CD14-positive monocyte (primary cell): ENCODE measurements at regions not wholly inside any gene's neighbourhood (a gene's known extent, or its start where the extent isn't known, plus 50 kb on each side); places are given as distances from the start of the nearest gene placed in this dataset.

Source experiments
- DNase-seq, 3 donors: peaks; one replicate each; pipeline ENCODE4 v3.0.0-alpha.2; 2011 to 2022
- H2AFZ ChIP-seq: 2 replicates; pipeline ENCODE4 v1.6.0; 2012; ENCODE audit warnings: mild to moderate bottlenecking, low read depth, low read length, inconsistent platforms; ENCODE audit not compliant: insufficient read depth, poor library complexity, severe bottlenecking
- H3K27ac ChIP-seq, 2 donors: 1 replicate in 1 of 2; 2 replicates in 1 of 2; pipeline ENCODE4 v1.5.1; 2012 to 2013; ENCODE audit warnings: low read length in 2 of 2, control low read depth in 1 of 2, inconsistent platforms in 1 of 2, low read depth in 1 of 2, mild to moderate bottlenecking in 1 of 2
- H3K27me3 ChIP-seq, 2 donors: one replicate each; pipeline versions ENCODE4 v1.6.0 to v1.6.1; 2011 to 2013; ENCODE audit warnings: low read length in 2 of 2; ENCODE audit not compliant: control insufficient read depth in 2 of 2, insufficient read depth in 2 of 2
- H3K36me3 ChIP-seq, 2 donors: replicated peaks in 1 of 2; 1 replicate in 1 of 2; 2 replicates in 1 of 2; pipeline versions ENCODE4 v1.5.1 to v1.6.1; 2012 to 2013; ENCODE audit warnings: low read length in 2 of 2, control low read depth in 1 of 2, inconsistent platforms in 1 of 2, mild to moderate bottlenecking in 1 of 2; ENCODE audit not compliant: insufficient read depth in 2 of 2, control insufficient read depth in 1 of 2
- H3K4me1 ChIP-seq, 2 donors: 1 replicate in 1 of 2; 2 replicates in 1 of 2; pipeline versions ENCODE4 v1.5.1 to v1.6.1; 2012 to 2013; ENCODE audit warnings: low read length in 2 of 2, control low read depth in 1 of 2, inconsistent platforms in 1 of 2, mild to moderate bottlenecking in 1 of 2, moderate library complexity in 1 of 2; ENCODE audit not compliant: insufficient read depth in 2 of 2, control insufficient read depth in 1 of 2
- H3K4me2 ChIP-seq: replicated peaks from 2 replicates; pipeline ENCODE3; 2012; ENCODE audit warnings: low read length, moderate library complexity, mild to moderate bottlenecking; ENCODE audit not compliant: poor library complexity, severe bottlenecking; ENCODE audit errors: extremely low read depth
- H3K4me3 ChIP-seq, 3 experiments: fragments of 200-600 bp in 1 of 3; sonication (generic) in 1 of 3; replicated peaks in 1 of 3; 1 replicate in 2 of 3; 2 replicates in 1 of 3; pipeline ENCODE4 v1.5.1; 2011 to 2013; ENCODE audit warnings: low read length in 3 of 3, mild to moderate bottlenecking in 3 of 3, control low read depth in 2 of 3, low read depth in 2 of 3, inconsistent platforms in 1 of 3, moderate library complexity in 1 of 3
- H3K79me2 ChIP-seq: 2 replicates; pipeline ENCODE4 v1.6.0; 2012; ENCODE audit warnings: mild to moderate bottlenecking, control low read depth, inconsistent platforms, low read length, moderate library complexity; ENCODE audit not compliant: insufficient read depth
- H3K9ac ChIP-seq: 2 replicates; pipeline ENCODE4 v1.6.0; 2017; ENCODE audit warnings: low read length, mild to moderate bottlenecking; ENCODE audit not compliant: insufficient read depth, poor library complexity, severe bottlenecking
- H3K9me3 ChIP-seq, 2 donors: replicated peaks in 1 of 2; 1 replicate in 1 of 2; 2 replicates in 1 of 2; pipeline versions ENCODE4 v1.5.1 to v1.6.1; 2012 to 2013; ENCODE audit warnings: low read length in 2 of 2, control low read depth in 1 of 2; ENCODE audit not compliant: control insufficient read depth in 1 of 2, insufficient read depth in 1 of 2
- H4K20me1 ChIP-seq: 2 replicates; pipeline ENCODE4 v1.6.0; 2012; ENCODE audit warnings: mild to moderate bottlenecking, low read length, control low read depth, moderate library complexity; ENCODE audit not compliant: insufficient read depth
- H3K27ac Mint-ChIP-seq, 7 donors: one replicate each; pipeline ENCODE4 v1.8.0; 2020; ENCODE audit warnings: mild to moderate bottlenecking in 7 of 7, mixed read lengths in 7 of 7, moderate library complexity in 6 of 7, inconsistent platforms in 2 of 7
- H3K27me3 Mint-ChIP-seq, 3 donors: one replicate each; pipeline ENCODE4 v1.8.0; 2021 to 2022; ENCODE audit warnings: low read depth in 3 of 3, mild to moderate bottlenecking in 3 of 3, mixed read lengths in 3 of 3, moderate library complexity in 3 of 3, inconsistent platforms in 1 of 3
- H3K36me3 Mint-ChIP-seq, 2 donors: one replicate each; pipeline ENCODE4 v1.8.0; 2020; ENCODE audit warnings: mixed read lengths in 2 of 2, inconsistent platforms in 1 of 2, mild to moderate bottlenecking in 1 of 2
- H3K4me1 Mint-ChIP-seq: one replicate; pipeline ENCODE4 v1.8.0; 2020; ENCODE audit warnings: mild to moderate bottlenecking, mixed read lengths
- H3K4me3 Mint-ChIP-seq, 2 donors: one replicate each; pipeline ENCODE4 v1.8.0; 2020; ENCODE audit warnings: mild to moderate bottlenecking in 2 of 2, mixed read lengths in 2 of 2, moderate library complexity in 1 of 2
- H3K9me3 Mint-ChIP-seq, 7 donors: one replicate each; pipeline ENCODE4 v1.8.0; 2020 to 2022; ENCODE audit warnings: mixed read lengths in 7 of 7, mild to moderate bottlenecking in 6 of 7, moderate library complexity in 6 of 7, inconsistent platforms in 2 of 7
- WGBS: methylation state at CpG from one replicate; pipeline ENCODE4 v1.1.5; 2013; ENCODE audit warnings: missing lambda C conversion rate; ENCODE audit not compliant: insufficient coverage; 5-methylcytosine and 5-hydroxymethylcytosine counted together
- intact Hi-C, 2 donors: fragments of 100-400 bp; cut with micrococcal nuclease; formaldehyde crosslinking; loops; one replicate each; pipeline versions ENCODE4 v1.15.0 to v1.15.1; 2023
- TF ChIP-seq, protein P1 (sequence below): fragments of 200-600 bp; IDR thresholded peaks from one replicate; pipeline ENCODE4 v1.8.0; 2022; ENCODE audit warnings: antibody characterized with exemption, mild to moderate bottlenecking

DNA sequence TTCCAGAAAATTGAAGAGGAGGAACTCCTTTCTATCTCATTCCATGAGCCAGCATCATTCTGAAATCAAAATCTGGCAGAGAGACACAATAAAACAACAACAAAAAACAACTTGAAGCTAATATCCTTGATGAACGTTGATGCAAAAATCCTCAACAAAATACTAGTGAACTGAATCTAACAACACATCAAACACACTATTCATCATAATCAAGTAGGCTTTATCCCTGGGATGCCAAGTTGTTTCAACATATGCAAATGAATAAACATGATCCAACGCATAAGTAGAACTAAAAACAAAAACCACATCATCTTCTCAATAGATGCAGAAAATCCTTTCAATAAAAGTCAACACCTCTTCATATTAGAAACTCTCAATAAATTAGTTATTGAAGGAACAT, 335.3 kb upstream of the BRINP3 start:
- Mint-ChIP-seq H3K9me3 (peaks cover 5 to 19% (median 11%) of the 10 kb centered on the region in 7 donors), H3K36me3 (no peaks in the 10 kb centered on the region)
- WGBS: no CpG with 5 or more reads among the region's 2 CpGs

DNA sequence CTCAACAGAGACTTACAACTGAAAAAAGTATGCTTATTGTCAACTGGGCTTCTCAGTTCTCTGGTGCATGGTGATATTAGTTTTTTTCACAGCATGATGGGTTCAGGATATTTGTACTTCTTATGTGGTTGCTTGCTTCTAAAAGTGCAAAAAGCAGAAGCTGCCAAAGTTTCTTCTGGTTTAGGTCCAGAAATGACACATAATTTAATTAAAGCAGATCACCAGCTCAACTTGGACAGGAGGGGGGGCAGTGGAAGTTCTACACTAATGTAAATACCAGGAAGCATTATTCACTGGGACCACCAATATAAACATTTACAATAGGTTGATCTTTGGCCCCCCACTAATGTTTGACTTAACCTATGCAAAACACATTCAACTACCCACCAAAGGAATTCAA, 354.8 kb upstream of the BRINP3 start:
- Mint-ChIP-seq H3K4me1 (no peaks in the 10 kb centered on the region), H3K36me3 (no peaks in the 10 kb centered on the region), H3K9me3 (peaks cover 0 to 3% (median 0%) of the 10 kb centered on the region in 7 donors), H3K27ac (no peak overlapping the region), H3K27me3 (peaks cover 0 to 3% (median 0%) of the 10 kb centered on the region in 3 donors), H3K4me3 (no peak overlapping the region)
- Histone ChIP-seq H3K4me3 (no peak overlapping the region), H2AFZ (no peak overlapping the region), H3K79me2 (no peaks in the 10 kb centered on the region), H3K9ac (no peak overlapping the region), H3K4me1 (no peaks in the 10 kb centered on the region), H3K27me3 (no peaks in the 10 kb centered on the region), H3K4me2 (no peak overlapping the region), H4K20me1 (no peaks in the 10 kb centered on the region), H3K36me3 (no peaks in the 10 kb centered on the region), H3K9me3 (no peaks in the 10 kb centered on the region), H3K27ac (no peak overlapping the region)
- no peak for DNase-seq
- TF ChIP-seq, protein P1, sequence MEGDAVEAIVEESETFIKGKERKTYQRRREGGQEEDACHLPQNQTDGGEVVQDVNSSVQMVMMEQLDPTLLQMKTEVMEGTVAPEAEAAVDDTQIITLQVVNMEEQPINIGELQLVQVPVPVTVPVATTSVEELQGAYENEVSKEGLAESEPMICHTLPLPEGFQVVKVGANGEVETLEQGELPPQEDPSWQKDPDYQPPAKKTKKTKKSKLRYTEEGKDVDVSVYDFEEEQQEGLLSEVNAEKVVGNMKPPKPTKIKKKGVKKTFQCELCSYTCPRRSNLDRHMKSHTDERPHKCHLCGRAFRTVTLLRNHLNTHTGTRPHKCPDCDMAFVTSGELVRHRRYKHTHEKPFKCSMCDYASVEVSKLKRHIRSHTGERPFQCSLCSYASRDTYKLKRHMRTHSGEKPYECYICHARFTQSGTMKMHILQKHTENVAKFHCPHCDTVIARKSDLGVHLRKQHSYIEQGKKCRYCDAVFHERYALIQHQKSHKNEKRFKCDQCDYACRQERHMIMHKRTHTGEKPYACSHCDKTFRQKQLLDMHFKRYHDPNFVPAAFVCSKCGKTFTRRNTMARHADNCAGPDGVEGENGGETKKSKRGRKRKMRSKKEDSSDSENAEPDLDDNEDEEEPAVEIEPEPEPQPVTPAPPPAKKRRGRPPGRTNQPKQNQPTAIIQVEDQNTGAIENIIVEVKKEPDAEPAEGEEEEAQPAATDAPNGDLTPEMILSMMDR: no peak
- intact Hi-C loops: no loop called here

More for the DNA sequence above, 335.3 kb upstream of the BRINP3 start:
- DNase-seq: no peak
- H3K27ac ChIP-seq: no peak overlapping the region
- Mint-ChIP-seq H3K27ac (no peak overlapping the region), H3K4me1 (no peaks in the 10 kb centered on the region), H3K27me3 (no peaks in the 10 kb centered on the region), H3K4me3 (no peak overlapping the region)
- no peak overlapping the region for H2AFZ ChIP-seq
- intact Hi-C loops: no loop called here
- H3K9me3 ChIP-seq: peaks cover 13 to 15% of the 10 kb centered on the region in 2 donors
- no peak overlapping the region for H3K4me2 ChIP-seq
- H3K4me1 ChIP-seq: no peaks in the 10 kb centered on the region
- no peaks in the 10 kb centered on the region for H4K20me1 ChIP-seq
- no peaks in the 10 kb centered on the region for H3K79me2 ChIP-seq
- TF ChIP-seq, protein P1: no peak
- no peaks in the 10 kb centered on the region for H3K36me3 ChIP-seq
- H3K4me3 ChIP-seq: no peak overlapping the region
- H3K9ac ChIP-seq: no peak overlapping the region
- H3K27me3 ChIP-seq: no peaks in the 10 kb centered on the region
